ENCODE measurements at regions not wholly inside any gene's neighbourhood (a gene's known extent, or its start where the extent isn't known, plus 50 kb on each side); places are given as distances from the start of the nearest gene placed in this dataset.
A peak's percentile ranks its signal among the peaks of the same experiment; 100 is the strongest.
"Not testable (repeated sequence)": the region's sequence is repeated elsewhere in the genome, so short reads cannot be mapped to it uniquely, and the experiment has no call there.

- no peak for TF ChIP-seq ZFP30 (CRISPR knock-in tag; IDR thresholded peaks at IDR 0.05)
- no peak for TF ChIP-seq POU6F1 (CRISPR knock-in tag; IDR thresholded peaks at IDR 0.05; ENCODE audit: borderline replicate concordance, low read depth)
- TF ChIP-seq ZC3H10 (CRISPR knock-in tag; IDR thresholded peaks at IDR 0.05): no peak
- no peak for TF ChIP-seq OSR1 (CRISPR knock-in tag; IDR thresholded peaks at IDR 0.05)
- TF ChIP-seq ARNTL (CRISPR knock-in tag; IDR thresholded peaks at IDR 0.05; ENCODE audit: borderline replicate concordance, low read depth): no peak
- TF ChIP-seq TSHZ2 (CRISPR knock-in tag; IDR thresholded peaks at IDR 0.05): no peak
- TF ChIP-seq RARB (CRISPR knock-in tag; IDR thresholded peaks at IDR 0.05): no peak
- ATAC-seq: no peak
Observed at GRCh38 chr17:30605523-30605922, 128.3 kb downstream of the GOSR1 start.

GRCh38 chr17:30605027-30605426 is 127.8 kb downstream of the GOSR1 start:
- ATAC-seq: no peak
- no peak for TF ChIP-seq ISL1 (CRISPR knock-in tag; IDR thresholded peaks at IDR 0.05)

- not testable (repeated sequence) for ATAC-seq
Observed at GRCh38 chr17:30602396-30602795, 125.2 kb downstream of the GOSR1 start.

GRCh38 chr17:30601984-30602383 is 124.8 kb downstream of the GOSR1 start:
- ATAC-seq: not testable (repeated sequence)

- no peak for TF ChIP-seq POU6F1 (CRISPR knock-in tag; IDR thresholded peaks at IDR 0.05; ENCODE audit: borderline replicate concordance, low read depth)
- TF ChIP-seq ZNF565 (CRISPR knock-in tag; conservative IDR thresholded peaks at IDR 0.05; ENCODE audit: low read depth): no peak
- TF ChIP-seq ZNF8 (CRISPR knock-in tag; IDR thresholded peaks at IDR 0.05): no peak
- no peak for TF ChIP-seq ZFP3 (CRISPR knock-in tag; IDR thresholded peaks at IDR 0.05)
- ATAC-seq: peak; percentile 31
Observed at GRCh38 chr17:30600830-30601494, 123.8 kb downstream of the GOSR1 start.

GRCh38 chr17:30600060-30600829 is 123.0 kb downstream of the GOSR1 start:
- peak; percentile 97 for ATAC-seq
- peak; percentile 79 for TF ChIP-seq ZFP3 (CRISPR knock-in tag; IDR thresholded peaks at IDR 0.05)
- no peak for TF ChIP-seq ZNF565 (CRISPR knock-in tag; conservative IDR thresholded peaks at IDR 0.05; ENCODE audit: low read depth)

GRCh38 chr17:30599428-30600059 is 122.3 kb downstream of the GOSR1 start:
- peak; percentile 1; the same call in 1 of the 3 replicates for ATAC-seq
- no peak for TF ChIP-seq ZNF565 (CRISPR knock-in tag; conservative IDR thresholded peaks at IDR 0.05; ENCODE audit: low read depth)
- no peak for TF ChIP-seq BACH2 (CRISPR knock-in tag; IDR thresholded peaks at IDR 0.05; ENCODE audit: borderline replicate concordance)
- TF ChIP-seq TCF4 (CRISPR knock-in tag; IDR thresholded peaks at IDR 0.05; ENCODE audit: borderline replicate concordance): no peak
- TF ChIP-seq ESRRG (CRISPR knock-in tag; IDR thresholded peaks at IDR 0.05): no peak
- no peak for TF ChIP-seq OSR1 (CRISPR knock-in tag; IDR thresholded peaks at IDR 0.05)
- no peak for TF ChIP-seq ZNF70 (CRISPR knock-in tag; IDR thresholded peaks at IDR 0.05)
- TF ChIP-seq ARNTL (CRISPR knock-in tag; IDR thresholded peaks at IDR 0.05; ENCODE audit: borderline replicate concordance, low read depth): no peak
- TF ChIP-seq TOX (CRISPR knock-in tag; IDR thresholded peaks at IDR 0.05; ENCODE audit: borderline replicate concordance): no peak
- no peak for TF ChIP-seq RARB (CRISPR knock-in tag; IDR thresholded peaks at IDR 0.05)
- TF ChIP-seq CREB5 (CRISPR knock-in tag; IDR thresholded peaks at IDR 0.05; ENCODE audit: low read depth): no peak
- no peak for TF ChIP-seq POU6F1 (CRISPR knock-in tag; IDR thresholded peaks at IDR 0.05; ENCODE audit: borderline replicate concordance, low read depth)

Data from SK-N-SH treated with all-trans-retinoic acid at 6 μM for 48 hours (cell line).